ENCODE measurements at regions not wholly inside any gene's neighbourhood (a gene's known extent, or its start where the extent isn't known, plus 50 kb on each side); places are given as distances from the start of the nearest gene placed in this dataset.

DNA sequence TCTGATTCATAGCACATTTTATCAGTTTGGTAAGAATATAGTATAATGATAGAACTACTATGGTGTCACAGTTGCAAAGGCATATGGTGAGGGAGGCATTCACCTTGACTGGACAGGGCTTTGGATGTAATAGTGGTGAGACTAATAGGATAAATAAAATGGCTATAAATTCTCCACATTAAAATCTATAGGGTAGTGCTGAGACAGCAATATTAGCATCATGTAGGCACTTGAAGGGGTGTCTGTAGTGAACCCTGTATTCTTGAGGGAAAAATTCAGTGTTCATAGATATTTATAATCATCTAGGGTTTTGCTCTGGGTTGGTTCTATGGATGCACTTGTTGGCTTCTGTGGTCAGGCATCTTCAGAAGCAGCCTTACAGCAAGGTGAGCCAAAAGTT lies 59.3 kb upstream of the ICA1 start:
- Mint-ChIP-seq H3K36me3 (ENCODE audit: low read depth) (no peaks in the 10 kb centered on the region), H3K4me1 (ENCODE audit: low read depth) (no peaks in the 10 kb centered on the region), H3K27me3 (peaks cover 46% of the 10 kb centered on the region), H3K9me3 (no peaks in the 10 kb centered on the region), H3K4me3 (no peak overlapping the region), H3K27ac (no peak overlapping the region)
- intact Hi-C loops (cut with DNase I, micrococcal nuclease), result no loop called here
- no peak for DNase-seq
- no peak overlapping the region for H3K27ac ChIP-seq (ENCODE audit: low read depth in 1 of 2, low read length in 2 of 2)
- H3K4me1 ChIP-seq (ENCODE audit: insufficient read depth, low read length), result no peaks in the 10 kb centered on the region
- no peak for ATAC-seq (ENCODE audit: poor library complexity)
- no peaks in the 10 kb centered on the region for H3K36me3 ChIP-seq (ENCODE audit: insufficient read depth, low read length)
- no peaks in the 10 kb centered on the region for H3K9me3 ChIP-seq (ENCODE audit: control insufficient read depth in 1 of 2, insufficient read depth in 1 of 2, low read length in 2 of 2)
- ChIA-PET POLR2A (no interaction called here), CTCF (no interaction called here)
- no peak for TF ChIP-seq CTCF (IDR thresholded peaks at IDR 0.05)
- H3K27me3 ChIP-seq (ENCODE audit: control insufficient read depth in 1 of 2, insufficient read depth in 2 of 2, low read length in 2 of 2), result peaks cover 9 to 23% of the 10 kb centered on the region in 2 experiments
- no peak overlapping the region for H3K4me3 ChIP-seq (ENCODE audit: low read length)

GRCh38 chr7:8322667-8323066 lies 60.7 kb upstream of the ICA1 start:
- Histone ChIP-seq H3K27ac (ENCODE audit: low read depth in 1 of 2, low read length in 2 of 2) (no peak overlapping the region), H3K9me3 (ENCODE audit: control insufficient read depth in 1 of 2, insufficient read depth in 1 of 2, low read length in 2 of 2) (no peaks in the 10 kb centered on the region), H3K4me1 (ENCODE audit: insufficient read depth, low read length) (no peaks in the 10 kb centered on the region), H3K27me3 (ENCODE audit: control insufficient read depth in 1 of 2, insufficient read depth in 2 of 2, low read length in 2 of 2) (peaks cover 5 to 13% of the 10 kb centered on the region in 2 experiments), H3K4me3 (ENCODE audit: low read length) (no peak overlapping the region), H3K36me3 (ENCODE audit: insufficient read depth, low read length) (no peaks in the 10 kb centered on the region)
- DNase-seq (no peak), ATAC-seq (ENCODE audit: poor library complexity) (no peak)
- Mint-ChIP-seq H3K4me1 (ENCODE audit: low read depth) (no peaks in the 10 kb centered on the region), H3K27me3 (peaks cover 38% of the 10 kb centered on the region), H3K36me3 (ENCODE audit: low read depth) (no peaks in the 10 kb centered on the region), H3K9me3 (no peaks in the 10 kb centered on the region), H3K4me3 (no peak overlapping the region), H3K27ac (no peak overlapping the region)
- CTCF ChIA-PET, result interaction anchor here (1.3 kb wide), 1 partner anchor 27 kb away, joined by 4 read pairs; no protein-coding TSS in a partner anchor
- no peak for TF ChIP-seq CTCF (IDR thresholded peaks at IDR 0.05)
- POLR2A ChIA-PET, result no interaction called here
- intact Hi-C loops (cut with DNase I, micrococcal nuclease), result no loop called here

- Mint-ChIP-seq H3K27ac (no peak overlapping the region), H3K4me3 (no peak overlapping the region), H3K36me3 (ENCODE audit: low read depth) (no peaks in the 10 kb centered on the region), H3K9me3 (no peaks in the 10 kb centered on the region), H3K4me1 (ENCODE audit: low read depth) (no peaks in the 10 kb centered on the region), H3K27me3 (peaks cover 32% of the 10 kb centered on the region)
- CTCF ChIA-PET, result no interaction called here
- Histone ChIP-seq H3K27me3 (ENCODE audit: control insufficient read depth in 1 of 2, insufficient read depth in 2 of 2, low read length in 2 of 2) (peaks cover 3 to 16% of the 10 kb centered on the region in 2 experiments), H3K9me3 (ENCODE audit: control insufficient read depth in 1 of 2, insufficient read depth in 1 of 2, low read length in 2 of 2) (no peaks in the 10 kb centered on the region), H3K4me1 (ENCODE audit: insufficient read depth, low read length) (no peaks in the 10 kb centered on the region), H3K4me3 (ENCODE audit: low read length) (no peak overlapping the region), H3K27ac (ENCODE audit: low read depth in 1 of 2, low read length in 2 of 2) (no peak overlapping the region), H3K36me3 (ENCODE audit: insufficient read depth, low read length) (no peaks in the 10 kb centered on the region)
- DNase-seq (no peak), ATAC-seq (ENCODE audit: poor library complexity) (no peak)
- no peak for TF ChIP-seq CTCF (IDR thresholded peaks at IDR 0.05)
- intact Hi-C loops (cut with DNase I, micrococcal nuclease), result no loop called here
- POLR2A ChIA-PET, result no interaction called here
These were observed 63.1 kb upstream of the ICA1 start for GRCh38 chr7:8325067-8325466.

Measured in CD4-positive, alpha-beta T cell (primary cell).